NB4 (cell line): ENCODE measurements at regions not wholly inside any gene's neighbourhood (a gene's known extent, or its start where the extent isn't known, plus 50 kb on each side); places are given as distances from the start of the nearest gene placed in this dataset.

ENCODE experiments used
- DNase-seq: peaks from one replicate; pipeline ENCODE4 v3.0.0; 2010; ENCODE audit warnings: low read depth
- H3K4me3 ChIP-seq: one replicate; pipeline ENCODE4 v1.5.1; 2011; ENCODE audit warnings: mild to moderate bottlenecking, low read depth, low read length, moderate library complexity
- MYC ChIP-seq: IDR thresholded peaks from 2 replicates; pipeline ENCODE4 v1.6.1; 2011; ENCODE audit warnings: low read depth, low read length
- POLR2A ChIP-seq: IDR thresholded peaks from 2 replicates; pipeline ENCODE4 v1.6.1; 2011; ENCODE audit warnings: mild to moderate bottlenecking; ENCODE audit not compliant: insufficient read length; ENCODE audit errors: extremely low read depth
- TF ChIP-seq, protein P1 (sequence below): IDR thresholded peaks from 2 replicates; pipeline ENCODE4 v1.6.1; 2011; ENCODE audit warnings: low read depth, low read length
- TF ChIP-seq, protein P2 (sequence below): IDR thresholded peaks from one replicate; pipeline ENCODE4 v1.5.1; 2012; ENCODE audit warnings: low read depth, low read length

DNA sequence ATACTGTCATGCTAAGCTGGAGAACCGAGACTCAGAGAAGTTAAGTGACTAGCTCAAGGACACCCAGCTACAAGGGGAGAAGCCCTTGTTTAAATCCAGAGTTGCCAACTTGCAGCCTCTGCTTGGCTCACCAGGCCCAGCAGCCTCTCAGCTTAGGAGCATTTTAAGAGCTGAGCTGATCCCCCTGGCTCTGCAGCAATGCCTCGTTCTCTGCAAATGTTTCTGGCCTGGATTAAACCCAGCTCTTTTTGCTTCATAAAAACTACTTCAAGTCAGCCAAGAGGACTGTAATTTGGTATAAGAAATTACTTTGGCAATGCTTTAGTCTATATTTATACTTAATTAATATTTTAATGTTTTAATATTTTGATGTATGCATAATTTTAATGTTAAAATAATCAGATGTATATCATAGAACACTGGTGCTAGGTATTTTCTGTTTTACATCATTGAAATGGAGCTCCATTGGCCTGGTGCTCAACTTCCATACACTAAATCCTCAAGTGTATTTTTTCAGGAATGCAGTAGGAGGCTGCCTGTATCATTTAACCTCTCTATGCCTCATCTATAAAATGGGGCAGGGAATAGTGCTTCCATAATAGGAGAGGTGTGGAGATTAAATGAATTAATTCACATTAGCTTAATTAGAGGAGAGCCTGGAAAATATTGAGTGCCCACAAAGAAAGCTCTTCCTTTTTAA is 184.2 kb downstream of the EMX2 start:
- TF ChIP-seq, protein P1, sequence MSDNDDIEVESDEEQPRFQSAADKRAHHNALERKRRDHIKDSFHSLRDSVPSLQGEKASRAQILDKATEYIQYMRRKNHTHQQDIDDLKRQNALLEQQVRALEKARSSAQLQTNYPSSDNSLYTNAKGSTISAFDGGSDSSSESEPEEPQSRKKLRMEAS = no peak
- TF ChIP-seq MYC (no peak), POLR2A (no peak)
- TF ChIP-seq, protein P2, sequence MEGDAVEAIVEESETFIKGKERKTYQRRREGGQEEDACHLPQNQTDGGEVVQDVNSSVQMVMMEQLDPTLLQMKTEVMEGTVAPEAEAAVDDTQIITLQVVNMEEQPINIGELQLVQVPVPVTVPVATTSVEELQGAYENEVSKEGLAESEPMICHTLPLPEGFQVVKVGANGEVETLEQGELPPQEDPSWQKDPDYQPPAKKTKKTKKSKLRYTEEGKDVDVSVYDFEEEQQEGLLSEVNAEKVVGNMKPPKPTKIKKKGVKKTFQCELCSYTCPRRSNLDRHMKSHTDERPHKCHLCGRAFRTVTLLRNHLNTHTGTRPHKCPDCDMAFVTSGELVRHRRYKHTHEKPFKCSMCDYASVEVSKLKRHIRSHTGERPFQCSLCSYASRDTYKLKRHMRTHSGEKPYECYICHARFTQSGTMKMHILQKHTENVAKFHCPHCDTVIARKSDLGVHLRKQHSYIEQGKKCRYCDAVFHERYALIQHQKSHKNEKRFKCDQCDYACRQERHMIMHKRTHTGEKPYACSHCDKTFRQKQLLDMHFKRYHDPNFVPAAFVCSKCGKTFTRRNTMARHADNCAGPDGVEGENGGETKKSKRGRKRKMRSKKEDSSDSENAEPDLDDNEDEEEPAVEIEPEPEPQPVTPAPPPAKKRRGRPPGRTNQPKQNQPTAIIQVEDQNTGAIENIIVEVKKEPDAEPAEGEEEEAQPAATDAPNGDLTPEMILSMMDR = no peak
- no peak for DNase-seq
- no peak overlapping the region for H3K4me3 ChIP-seq

DNA sequence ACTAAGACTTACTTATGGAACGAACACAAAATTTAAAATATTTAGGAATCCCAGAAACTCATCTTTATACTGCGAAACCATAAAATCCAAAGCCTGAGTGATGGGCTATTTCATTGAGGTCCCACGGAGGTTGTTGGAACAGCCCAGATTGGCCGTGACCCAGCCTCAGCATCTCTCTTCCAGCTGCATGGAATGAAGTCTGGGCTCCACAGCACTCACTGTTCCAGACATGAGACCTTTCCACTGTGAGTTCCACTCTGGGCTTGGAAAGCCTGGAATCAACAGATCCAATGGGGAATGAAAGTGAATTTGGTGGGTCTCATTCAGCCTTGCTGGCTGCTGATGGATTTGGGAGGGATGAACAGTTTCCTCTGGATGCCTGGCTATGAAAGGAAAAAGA is 184.9 kb downstream of the EMX2 start:
- no peak overlapping the region for H3K4me3 ChIP-seq
- TF ChIP-seq POLR2A (no peak), MYC (no peak)
- TF ChIP-seq, protein P2 = no peak
- TF ChIP-seq, protein P1 = no peak
- DNase-seq = no peak

DNA sequence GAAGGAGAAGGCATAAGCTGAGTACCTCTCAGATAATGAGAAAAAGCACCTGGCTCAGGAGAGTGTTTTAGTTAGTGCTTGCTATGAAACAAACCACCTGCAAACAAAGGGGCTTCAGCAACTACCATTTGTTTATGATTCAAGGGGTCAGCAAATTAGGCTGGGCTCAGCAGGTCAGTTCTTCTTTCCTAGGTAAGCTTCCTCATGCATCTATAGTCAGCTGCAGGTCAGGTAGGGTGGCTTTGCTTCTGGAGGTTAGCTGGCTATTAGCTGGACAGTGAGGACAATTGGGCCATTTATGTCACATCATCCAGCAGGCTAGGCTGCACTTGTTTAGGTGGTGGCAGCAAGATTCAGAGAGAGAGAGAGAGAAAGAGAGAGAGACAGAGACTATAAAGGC is 185.5 kb downstream of the EMX2 start:
- no peak overlapping the region for H3K4me3 ChIP-seq
- TF ChIP-seq POLR2A (no peak), MYC (no peak)
- TF ChIP-seq, protein P1 = no peak
- TF ChIP-seq, protein P2 = no peak
- no peak for DNase-seq

DNA sequence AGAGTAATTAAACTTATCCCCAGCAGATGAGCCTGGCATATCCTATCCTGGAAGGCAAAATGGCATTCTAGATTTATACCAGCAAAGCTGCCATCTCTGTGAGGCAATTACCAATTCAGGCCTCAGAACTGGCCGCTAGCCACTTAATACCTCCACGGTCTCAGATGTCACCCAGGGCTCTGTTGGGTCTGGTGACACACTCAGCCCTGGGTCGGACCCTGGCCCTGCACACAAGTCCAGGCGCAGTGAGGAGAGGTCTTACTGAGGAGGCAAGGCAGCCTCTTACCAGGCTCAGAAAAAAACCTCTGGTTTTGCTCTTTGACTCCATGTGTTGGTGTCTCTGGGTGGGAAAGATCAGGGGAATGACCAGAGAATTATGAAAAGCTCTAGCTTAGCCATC is 186.6 kb downstream of the EMX2 start:
- TF ChIP-seq, protein P2 = no peak
- TF ChIP-seq POLR2A = no peak
- TF ChIP-seq MYC = no peak
- TF ChIP-seq, protein P1 = no peak
- no peak for DNase-seq
- no peak overlapping the region for H3K4me3 ChIP-seq

DNA sequence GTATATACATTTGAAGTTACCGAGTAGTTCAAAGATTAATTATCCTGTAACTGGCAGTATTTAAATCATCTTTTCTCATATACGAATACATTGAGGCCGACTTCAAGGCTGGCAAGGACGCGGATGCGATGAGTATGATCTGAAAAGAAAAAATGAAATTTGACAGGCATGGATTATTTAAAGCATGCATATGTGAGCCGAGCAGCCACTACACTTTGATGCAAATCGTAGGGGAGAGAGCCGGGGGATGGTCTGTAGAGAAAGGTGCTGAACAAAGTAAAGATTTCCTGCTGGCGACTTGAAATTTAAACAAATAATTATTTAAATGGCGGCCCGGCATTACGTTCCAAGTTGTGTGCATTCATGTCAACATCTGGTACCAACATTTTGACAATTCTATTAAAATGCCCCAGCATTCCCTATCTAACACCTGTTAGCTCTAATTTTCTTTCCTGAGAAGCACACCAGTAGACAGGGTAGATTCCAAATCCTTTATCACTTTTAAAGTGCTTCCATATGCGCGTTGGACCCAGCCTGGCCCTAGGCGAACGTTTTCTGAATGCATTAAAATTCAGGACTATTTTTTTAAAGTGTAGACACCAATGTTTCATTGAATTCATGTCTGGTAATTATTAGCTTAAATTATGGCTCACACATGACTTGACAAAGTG is 188.7 kb downstream of the EMX2 start:
- TF ChIP-seq, protein P2 = no peak
- TF ChIP-seq, protein P1 = no peak
- no peak for DNase-seq
- H3K4me3 ChIP-seq = no peak overlapping the region
